ENCODE measurements at regions not wholly inside any gene's neighbourhood (a gene's known extent, or its start where the extent isn't known, plus 50 kb on each side); places are given as distances from the start of the nearest gene placed in this dataset.

- TF ChIP-seq CTCF (IDR thresholded peaks at IDR 0.05) (no peak), POLR2A (IDR thresholded peaks at IDR 0.05) (no peak)
These were observed 154.1 kb upstream of the THUMPD2 start for GRCh38 chr2:39933196-39933595.
